SK-N-SH (cell line): ENCODE measurements at regions not wholly inside any gene's neighbourhood (a gene's known extent, or its start where the extent isn't known, plus 50 kb on each side); places are given as distances from the start of the nearest gene placed in this dataset.

ENCODE experiments used
- CTCF ChIA-PET: fragments of 300-600, 350-600 bp; formaldehyde crosslinking; extraction: SDS; loops from one replicate; lab custom pipeline; 2021; lab: Yijun Ruan, JAX
- POLR2A ChIA-PET: fragments of 350-600 bp; sonication (Branson Sonifier 250); formaldehyde crosslinking; extraction: SDS; loops from one replicate; lab custom pipeline; 2020; ENCODE audit warnings: antibody characterized with exemption, inconsistent platforms; lab: Yijun Ruan, JAX
- DNase-seq: peaks from one replicate; pipeline ENCODE4 v3.0.0; 2012
- H2AFZ ChIP-seq: fragments of 200-600 bp; sonication (generic); 2 replicates; pipeline ENCODE4 v1.8.1; 2016; ENCODE audit warnings: antibody characterized with exemption, mild to moderate bottlenecking, low read depth
- H3F3A ChIP-seq: fragments of 200-600 bp; sonication (generic); replicated peaks from 2 replicates; pipeline ENCODE3; 2016; ENCODE audit warnings: antibody characterized with exemption, mild to moderate bottlenecking; ENCODE audit not compliant: insufficient read depth
- H3K27ac ChIP-seq, 2 experiments: fragments of 200-500 bp in 1 of 2; fragments of 200-600 bp in 1 of 2; sonication (Bioruptor generic) in 1 of 2; sonication (generic), shearing (Covaris generic) in 1 of 2; 2 replicates each; pipeline versions ENCODE4 v1.5.1 to v1.6.1; 2014 to 2016; ENCODE audit warnings: low read depth in 2 of 2, inconsistent platforms in 1 of 2, low read length in 1 of 2, mild to moderate bottlenecking in 1 of 2, mixed read lengths in 1 of 2
- H3K27me3 ChIP-seq: fragments of 200-600 bp; sonication (generic), shearing (Covaris generic); 2 replicates; pipeline ENCODE4 v1.6.1; 2016; ENCODE audit warnings: mixed run types; ENCODE audit not compliant: insufficient read depth
- H3K36me3 ChIP-seq, 2 experiments: fragments of 200-500 bp in 1 of 2; fragments of 200-600 bp in 1 of 2; sonication (Bioruptor generic) in 1 of 2; sonication (generic) in 1 of 2; replicated peaks in 1 of 2; 2 replicates each; pipeline versions ENCODE3 to v1.5.1; 2014 to 2016; ENCODE audit warnings: low read length in 1 of 2, mild to moderate bottlenecking in 1 of 2; ENCODE audit not compliant: insufficient read depth in 2 of 2, control insufficient read depth in 1 of 2
- H3K4me1 ChIP-seq, 2 experiments: fragments of 200-500 bp in 1 of 2; fragments of 200-600 bp in 1 of 2; sonication (Bioruptor generic) in 1 of 2; sonication (generic), shearing (Covaris generic) in 1 of 2; 2 replicates each; pipeline versions ENCODE4 v1.5.1 to v1.6.1; 2014 to 2016; ENCODE audit warnings: low read depth in 1 of 2, low read length in 1 of 2, mixed run types in 1 of 2; ENCODE audit not compliant: insufficient read depth in 2 of 2, control insufficient read depth in 1 of 2
- H3K4me2 ChIP-seq: fragments of 200-600 bp; sonication (generic), shearing (Covaris generic); 2 replicates; pipeline ENCODE4 v1.6.1; 2017; ENCODE audit warnings: mixed run types
- H3K4me3 ChIP-seq, 2 experiments: fragments of 200-500 bp in 1 of 2; fragments of 200-600 bp in 1 of 2; sonication (Bioruptor generic) in 1 of 2; sonication (generic), shearing (Covaris generic) in 1 of 2; 2 replicates each; pipeline versions ENCODE4 v1.5.1 to v1.8.1; 2014 to 2016; ENCODE audit warnings: low read depth in 2 of 2, inconsistent platforms in 1 of 2, low read length in 1 of 2, mild to moderate bottlenecking in 1 of 2, mixed read lengths in 1 of 2, moderate library complexity in 1 of 2
- H3K79me2 ChIP-seq: fragments of 200-600 bp; sonication (generic); 2 replicates; pipeline ENCODE4 v1.8.1; 2017; ENCODE audit warnings: mild to moderate bottlenecking; ENCODE audit not compliant: insufficient read depth
- H3K9ac ChIP-seq: fragments of 200-600 bp; sonication (generic); 2 replicates; pipeline ENCODE4 v1.6.1; 2017; ENCODE audit warnings: mixed run types
- H3K9me2 ChIP-seq: fragments of 200-600 bp; sonication (generic); 2 replicates; pipeline ENCODE4 v1.6.1; 2017; ENCODE audit warnings: mixed run types
- H3K9me3 ChIP-seq: fragments of 200-600 bp; sonication (generic); 2 replicates; pipeline ENCODE4 v1.6.1; 2017; ENCODE audit warnings: mixed run types, mild to moderate bottlenecking, moderate library complexity
- H4K20me1 ChIP-seq: fragments of 200-600 bp; sonication (generic); 2 replicates; pipeline ENCODE4 v1.6.1; 2017; ENCODE audit warnings: mild to moderate bottlenecking, mixed run types; ENCODE audit not compliant: insufficient read depth
- FOXM1 ChIP-seq: IDR thresholded peaks from 2 replicates; pipeline ENCODE4 v1.4.0; 2012; ENCODE audit warnings: low read depth, mild to moderate bottlenecking
- GATA2 ChIP-seq: sonication (generic); formaldehyde crosslinking; IDR thresholded peaks from 2 replicates; pipeline ENCODE4 v1.5.0; 2020; ENCODE audit warnings: mild to moderate bottlenecking, missing genetic modification reagents
- IRF3 ChIP-seq: fragments of 150-350 bp; IDR thresholded peaks from 2 replicates; pipeline ENCODE4 v1.6.1; 2016; ENCODE audit warnings: mild to moderate bottlenecking, low read depth, low read length
- JUND ChIP-seq: IDR thresholded peaks from 2 replicates; pipeline ENCODE4 v1.4.0; 2012
- MEF2A ChIP-seq: IDR thresholded peaks from 2 replicates; pipeline ENCODE4 v1.4.0; 2012; ENCODE audit warnings: low read depth, borderline replicate concordance
- NFIC ChIP-seq: IDR thresholded peaks from 2 replicates; pipeline ENCODE4 v1.4.0; 2012; ENCODE audit warnings: borderline replicate concordance
- NRF1 ChIP-seq: IDR thresholded peaks from 2 replicates; pipeline ENCODE4 v1.6.1; 2012; ENCODE audit warnings: low read depth, mild to moderate bottlenecking, low read length
- PBX3 ChIP-seq: IDR thresholded peaks from 2 replicates; pipeline ENCODE4; 2012
- POLR2AphosphoS5 ChIP-seq: IDR thresholded peaks from 2 replicates; pipeline ENCODE4 v1.6.1; 2012; ENCODE audit warnings: low read depth, low read length
- REST ChIP-seq: IDR thresholded peaks from 2 replicates; pipeline ENCODE4 v1.6.1; 2012; ENCODE audit warnings: mild to moderate bottlenecking, low read depth, low read length, moderate library complexity
- RXRA ChIP-seq: IDR thresholded peaks from 2 replicates; pipeline ENCODE4 v1.4.0; 2012; ENCODE audit warnings: low read depth, mild to moderate bottlenecking, borderline replicate concordance
- SMC3 ChIP-seq: IDR thresholded peaks from 2 replicates; pipeline ENCODE4 v1.6.1; 2012; ENCODE audit warnings: low read depth, low read length, improper control_type of control experiment
- TCF12 ChIP-seq: IDR thresholded peaks from 2 replicates; pipeline ENCODE4 v1.4.0; 2012
- YY1 ChIP-seq: IDR thresholded peaks from 2 replicates; pipeline ENCODE4 v1.4.0; 2012; ENCODE audit warnings: low read depth, mild to moderate bottlenecking
- ZBTB33 ChIP-seq: IDR thresholded peaks from 2 replicates; pipeline ENCODE4 v1.4.0; 2012; ENCODE audit warnings: low read depth, borderline replicate concordance
- WGBS: methylation state at CpG from one replicate; pipeline ENCODE4 v1.1.6; 2017; ENCODE audit warnings: low lambda C conversion rate; 5-methylcytosine and 5-hydroxymethylcytosine counted together

GRCh38 chr13:100837631-100838030 is 163.0 kb upstream of the TMTC4 start:
- H3K79me2 ChIP-seq, result no peaks in the 10 kb centered on the region
- H3K9ac ChIP-seq, result no peak overlapping the region

More at GRCh38 chr13:100837631-100838030, 163.0 kb upstream of the TMTC4 start:
- POLR2A ChIA-PET, result no interaction called here
- Histone ChIP-seq H3K4me2 (no peak overlapping the region), H3K4me1 (peaks cover 0 to 6% of the 10 kb centered on the region in 2 experiments; a peak in 1 of 4 replicates), H3K9me2 (no peaks in the 10 kb centered on the region), H2AFZ (no peak overlapping the region), H3K4me3 (no peak overlapping the region), H3K27ac (no peak overlapping the region), H3K36me3 (no peaks in the 10 kb centered on the region), H3K9me3 (no peaks in the 10 kb centered on the region), H4K20me1 (no peaks in the 10 kb centered on the region), H3K27me3 (no peaks in the 10 kb centered on the region), H3F3A (no peaks in the 10 kb centered on the region)
- WGBS, result 41% methylated on average over 1 of the region's 1 CpG
- no peak for DNase-seq
- no peak for TF ChIP-seq NFIC
- TF ChIP-seq YY1, result no peak
- TF ChIP-seq IRF3, result no peak
- no peak for TF ChIP-seq PBX3
- no peak for TF ChIP-seq JUND
- TF ChIP-seq SMC3, result no peak
- TF ChIP-seq TCF12, result no peak
- TF ChIP-seq GATA2, result no peak
- TF ChIP-seq MEF2A, result no peak
- no peak for TF ChIP-seq POLR2AphosphoS5
- no peak for TF ChIP-seq REST
- no peak for TF ChIP-seq RXRA
- no peak for TF ChIP-seq FOXM1
- no peak for TF ChIP-seq NRF1
- no peak for TF ChIP-seq ZBTB33
- CTCF ChIA-PET, result interaction anchor here (1.5 kb wide), 1 partner anchor 9 kb away, joined by 10 read pairs; no protein-coding TSS in a partner anchor
